ENCODE measurements at regions not wholly inside any gene's neighbourhood (a gene's known extent, or its start where the extent isn't known, plus 50 kb on each side); places are given as distances from the start of the nearest gene placed in this dataset.

- no peak overlapping the region for H3K4me3 Mint-ChIP-seq
- H3K27ac Mint-ChIP-seq = no peak overlapping the region
- H3K4me1 Mint-ChIP-seq = no peaks in the 10 kb centered on the region
- H3K27me3 Mint-ChIP-seq = no peaks in the 10 kb centered on the region
- ATAC-seq = no peak
- H3K9me3 Mint-ChIP-seq = peaks cover 13% of the 10 kb centered on the region
- no peaks in the 10 kb centered on the region for H3K36me3 Mint-ChIP-seq
Observed at GRCh38 chr2:123207245-123207644, 817.8 kb upstream of the CNTNAP5 start.

- H3K4me1 Mint-ChIP-seq = no peaks in the 10 kb centered on the region
- H3K27ac Mint-ChIP-seq = no peak overlapping the region
- peaks cover 3% of the 10 kb centered on the region for H3K9me3 Mint-ChIP-seq
- H3K4me3 Mint-ChIP-seq = no peak overlapping the region
- no peaks in the 10 kb centered on the region for H3K36me3 Mint-ChIP-seq
- H3K27me3 Mint-ChIP-seq = no peaks in the 10 kb centered on the region
- no peak for ATAC-seq
Observed at GRCh38 chr2:123209202-123209601, 815.9 kb upstream of the CNTNAP5 start.

- no peak overlapping the region for H3K4me3 Mint-ChIP-seq
- H3K4me1 Mint-ChIP-seq = no peaks in the 10 kb centered on the region
- H3K36me3 Mint-ChIP-seq = no peaks in the 10 kb centered on the region
- H3K27ac Mint-ChIP-seq = no peak overlapping the region
- no peaks in the 10 kb centered on the region for H3K27me3 Mint-ChIP-seq
- no peak for ATAC-seq
- H3K9me3 Mint-ChIP-seq = no peaks in the 10 kb centered on the region
Observed at GRCh38 chr2:123211181-123211580, 813.9 kb upstream of the CNTNAP5 start.

GRCh38 chr2:123245156-123245555 is 779.9 kb upstream of the CNTNAP5 start:
- ATAC-seq = no peak
- Mint-ChIP-seq H3K4me1 (no peaks in the 10 kb centered on the region), H3K27me3 (no peaks in the 10 kb centered on the region), H3K9me3 (peaks cover 10% of the 10 kb centered on the region), H3K4me3 (no peak overlapping the region), H3K27ac (no peak overlapping the region), H3K36me3 (no peaks in the 10 kb centered on the region)

GRCh38 chr2:123258877-123259539 is 766.1 kb upstream of the CNTNAP5 start:
- Mint-ChIP-seq H3K4me3 (no peak overlapping the region), H3K4me1 (no peaks in the 10 kb centered on the region), H3K36me3 (no peaks in the 10 kb centered on the region), H3K27ac (no peak overlapping the region), H3K27me3 (no peaks in the 10 kb centered on the region), H3K9me3 (peaks cover 2% of the 10 kb centered on the region)
- ATAC-seq = no peak

- no peaks in the 10 kb centered on the region for H3K36me3 Mint-ChIP-seq
- H3K9me3 Mint-ChIP-seq = peaks cover 7% of the 10 kb centered on the region
- H3K4me3 Mint-ChIP-seq = no peak overlapping the region
- no peak for ATAC-seq
- H3K27ac Mint-ChIP-seq = no peak overlapping the region
- H3K27me3 Mint-ChIP-seq = no peaks in the 10 kb centered on the region
- H3K4me1 Mint-ChIP-seq = no peaks in the 10 kb centered on the region
Observed at GRCh38 chr2:123262856-123263255, 762.2 kb upstream of the CNTNAP5 start.

GRCh38 chr2:123283431-123283830 is 741.7 kb upstream of the CNTNAP5 start:
- no peak for ATAC-seq
- Mint-ChIP-seq H3K27ac (no peak overlapping the region), H3K27me3 (no peaks in the 10 kb centered on the region), H3K9me3 (peaks cover 5% of the 10 kb centered on the region), H3K4me1 (no peaks in the 10 kb centered on the region), H3K4me3 (no peak overlapping the region), H3K36me3 (no peaks in the 10 kb centered on the region)

- Mint-ChIP-seq H3K9me3 (peaks cover 3% of the 10 kb centered on the region), H3K36me3 (no peaks in the 10 kb centered on the region), H3K4me1 (no peaks in the 10 kb centered on the region), H3K27ac (no peak overlapping the region), H3K4me3 (no peak overlapping the region), H3K27me3 (no peaks in the 10 kb centered on the region)
- no peak for ATAC-seq
Observed at GRCh38 chr2:123303731-123304130, 721.4 kb upstream of the CNTNAP5 start.

All from stimulated activated memory B cell treated with anti-CD40 and anti-IgM and Interleukin-4, amounts not matched to agents 10 μg/mL and 1 μg/mL and 100 μg/mL, for 72 hours (primary cell).